Neural progenitor cell (in vitro differentiated cells): ENCODE measurements at regions not wholly inside any gene's neighbourhood (a gene's known extent, or its start where the extent isn't known, plus 50 kb on each side); places are given as distances from the start of the nearest gene placed in this dataset.

ENCODE experiments used
- DNase-seq: peaks from one replicate; pipeline ENCODE4 v3.0.0-alpha.2; 2016; ENCODE audit warnings: low spot score
- H2AFZ ChIP-seq: fragments of 200-600 bp; sonication (generic); replicated peaks from 2 replicates; pipeline ENCODE4 v1.6.1; 2016; ENCODE audit warnings: antibody characterized with exemption
- H3F3A ChIP-seq: fragments of 200-600 bp; sonication (generic); 2 replicates; pipeline ENCODE4 v1.6.1; 2016; ENCODE audit warnings: antibody characterized with exemption, low read depth
- H3K27ac ChIP-seq: fragments of 200-600 bp; sonication (generic); 2 replicates; pipeline ENCODE4 v1.5.1; 2016; ENCODE audit warnings: mild to moderate bottlenecking
- H3K27me3 ChIP-seq: fragments of 200-600 bp; sonication (generic); 2 replicates; pipeline ENCODE4 v1.6.1; 2016; ENCODE audit warnings: mild to moderate bottlenecking, moderate library complexity
- H3K36me3 ChIP-seq: fragments of 200-600 bp; sonication (generic); 2 replicates; pipeline ENCODE4 v1.5.1; 2016
- H3K4me1 ChIP-seq: fragments of 200-600 bp; sonication (generic); 2 replicates; pipeline ENCODE4 v1.6.1; 2016; ENCODE audit warnings: mixed run types
- H3K4me2 ChIP-seq: fragments of 200-600 bp; sonication (generic); 2 replicates; pipeline ENCODE4 v1.6.1; 2016
- H3K4me3 ChIP-seq: fragments of 200-600 bp; sonication (generic); 2 replicates; pipeline ENCODE4 v1.5.1; 2016
- H3K79me2 ChIP-seq: fragments of 200-600 bp; sonication (generic); 2 replicates; pipeline ENCODE4 v1.6.1; 2016; ENCODE audit warnings: low read depth
- H3K9ac ChIP-seq: fragments of 200-600 bp; sonication (generic); 2 replicates; pipeline ENCODE4 v1.6.1; 2016
- H3K9me3 ChIP-seq: fragments of 200-600 bp; sonication (generic); 2 replicates; pipeline ENCODE4 v1.5.1; 2016; ENCODE audit warnings: low read depth
- H4K20me1 ChIP-seq: fragments of 200-600 bp; sonication (generic); 2 replicates; pipeline ENCODE4 v1.6.1; 2016; ENCODE audit warnings: low read depth
- H3K27ac Mint-ChIP-seq: 3 replicates; pipeline ENCODE4 v1.8.0; 2021; ENCODE audit warnings: mixed read lengths
- H3K27me3 Mint-ChIP-seq: 2 replicates; pipeline ENCODE4 v1.8.0; 2022; ENCODE audit warnings: low read depth, mild to moderate bottlenecking, inconsistent platforms, moderate library complexity, mixed read lengths; ENCODE audit not compliant: insufficient read depth
- H3K36me3 Mint-ChIP-seq: 3 replicates; pipeline ENCODE4 v1.8.0; 2021; ENCODE audit warnings: mixed read lengths
- H3K4me1 Mint-ChIP-seq: 3 replicates; pipeline ENCODE4 v1.8.0; 2021; ENCODE audit warnings: mixed read lengths
- H3K4me3 Mint-ChIP-seq: 3 replicates; pipeline ENCODE4 v1.8.0; 2021; ENCODE audit warnings: mild to moderate bottlenecking, moderate library complexity, mixed read lengths
- H3K9me3 Mint-ChIP-seq: 3 replicates; pipeline ENCODE4 v1.8.0; 2020; ENCODE audit warnings: mixed read lengths
- EZH2 ChIP-seq: fragments of 200-600 bp; sonication (generic); IDR thresholded peaks from 2 replicates; pipeline ENCODE4 v1.6.1; 2017; ENCODE audit warnings: antibody characterized with exemption, mild to moderate bottlenecking, moderate library complexity
- EZH2phosphoT487 ChIP-seq: fragments of 200-600 bp; sonication (generic); IDR thresholded peaks from 2 replicates; pipeline ENCODE4 v1.6.1; 2017; ENCODE audit warnings: antibody characterized with exemption
- TF ChIP-seq, protein P1 (sequence below): fragments of 200-600 bp; sonication (generic); IDR thresholded peaks from 2 replicates; pipeline ENCODE4 v1.5.1; 2017; ENCODE audit warnings: antibody characterized with exemption, mild to moderate bottlenecking

DNA sequence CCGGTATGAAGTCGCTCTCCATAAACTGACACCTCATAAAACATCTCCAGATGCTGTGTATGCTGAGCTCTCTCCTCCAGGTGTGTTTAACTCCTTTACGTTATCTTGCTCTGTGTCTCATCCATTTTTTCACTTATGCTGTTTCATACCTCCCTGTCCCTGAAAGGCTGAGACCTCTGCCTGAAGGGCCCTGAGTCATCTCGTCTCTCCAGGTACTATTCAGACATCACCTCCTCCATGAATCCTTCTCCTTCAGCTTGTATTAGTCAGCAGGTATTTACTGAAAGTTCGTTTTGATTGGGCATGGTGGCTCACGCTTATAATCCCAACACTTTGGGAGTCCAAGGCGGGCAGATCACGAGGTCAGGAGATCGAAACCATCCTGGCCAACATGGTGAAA lies 244.5 kb upstream of the EPHA4 start:
- Histone ChIP-seq H3K27me3 (no peaks in the 10 kb centered on the region), H3K36me3 (no peaks in the 10 kb centered on the region), H3K4me1 (peaks cover 8% of the 10 kb centered on the region), H3K27ac (no peak overlapping the region), H3K79me2 (no peaks in the 10 kb centered on the region), H3K4me3 (no peak overlapping the region), H3K9ac (no peak overlapping the region), H4K20me1 (no peaks in the 10 kb centered on the region), H3K4me2 (no peak overlapping the region), H3F3A (no peaks in the 10 kb centered on the region), H3K9me3 (no peaks in the 10 kb centered on the region), H2AFZ (no peak overlapping the region)
- TF ChIP-seq, protein P1, sequence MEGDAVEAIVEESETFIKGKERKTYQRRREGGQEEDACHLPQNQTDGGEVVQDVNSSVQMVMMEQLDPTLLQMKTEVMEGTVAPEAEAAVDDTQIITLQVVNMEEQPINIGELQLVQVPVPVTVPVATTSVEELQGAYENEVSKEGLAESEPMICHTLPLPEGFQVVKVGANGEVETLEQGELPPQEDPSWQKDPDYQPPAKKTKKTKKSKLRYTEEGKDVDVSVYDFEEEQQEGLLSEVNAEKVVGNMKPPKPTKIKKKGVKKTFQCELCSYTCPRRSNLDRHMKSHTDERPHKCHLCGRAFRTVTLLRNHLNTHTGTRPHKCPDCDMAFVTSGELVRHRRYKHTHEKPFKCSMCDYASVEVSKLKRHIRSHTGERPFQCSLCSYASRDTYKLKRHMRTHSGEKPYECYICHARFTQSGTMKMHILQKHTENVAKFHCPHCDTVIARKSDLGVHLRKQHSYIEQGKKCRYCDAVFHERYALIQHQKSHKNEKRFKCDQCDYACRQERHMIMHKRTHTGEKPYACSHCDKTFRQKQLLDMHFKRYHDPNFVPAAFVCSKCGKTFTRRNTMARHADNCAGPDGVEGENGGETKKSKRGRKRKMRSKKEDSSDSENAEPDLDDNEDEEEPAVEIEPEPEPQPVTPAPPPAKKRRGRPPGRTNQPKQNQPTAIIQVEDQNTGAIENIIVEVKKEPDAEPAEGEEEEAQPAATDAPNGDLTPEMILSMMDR, result no peak
- TF ChIP-seq EZH2phosphoT487, result no peak
- TF ChIP-seq EZH2, result no peak
- H3K9me3 Mint-ChIP-seq, result peaks cover 5% of the 10 kb centered on the region
- peaks cover 5% of the 10 kb centered on the region for H3K4me1 Mint-ChIP-seq
- peaks cover 6% of the 10 kb centered on the region for H3K27me3 Mint-ChIP-seq
- H3K4me3 Mint-ChIP-seq, result no peak overlapping the region
- DNase-seq, result no peak
- no peaks in the 10 kb centered on the region for H3K36me3 Mint-ChIP-seq
- no peak overlapping the region for H3K27ac Mint-ChIP-seq

DNA sequence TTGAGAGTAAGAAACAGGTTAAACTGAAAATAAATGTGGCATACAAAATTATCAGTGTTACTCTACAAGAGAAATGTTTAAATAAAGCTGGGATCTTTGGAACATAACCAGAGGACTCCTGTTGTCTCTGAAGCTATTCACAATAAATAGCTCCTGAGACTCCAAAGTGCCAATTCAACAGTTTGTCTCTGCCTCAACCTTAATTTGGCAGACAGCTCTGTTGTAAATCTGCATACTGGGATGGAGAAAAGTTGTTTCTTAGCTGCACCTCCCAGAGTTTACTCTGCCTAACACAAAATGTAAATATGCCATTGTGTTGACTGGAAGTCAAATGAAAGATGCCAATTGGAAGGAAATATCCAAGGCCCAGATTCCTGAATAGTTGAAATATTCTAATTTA lies 238.5 kb upstream of the EPHA4 start:
- Mint-ChIP-seq H3K27ac (no peak overlapping the region), H3K27me3 (peaks cover 4% of the 10 kb centered on the region), H3K9me3 (peaks cover 3% of the 10 kb centered on the region), H3K36me3 (no peaks in the 10 kb centered on the region), H3K4me3 (no peak overlapping the region), H3K4me1 (peaks cover 14% of the 10 kb centered on the region)
- Histone ChIP-seq H3K79me2 (no peaks in the 10 kb centered on the region), H3K9ac (no peak overlapping the region), H3K27me3 (no peaks in the 10 kb centered on the region), H3K27ac (no peak overlapping the region), H2AFZ (no peak overlapping the region), H4K20me1 (no peaks in the 10 kb centered on the region), H3K9me3 (no peaks in the 10 kb centered on the region), H3K4me1 (peaks cover 14% of the 10 kb centered on the region), H3K4me3 (no peak overlapping the region), H3K4me2 (no peak overlapping the region), H3K36me3 (no peaks in the 10 kb centered on the region), H3F3A (no peaks in the 10 kb centered on the region)
- no peak for DNase-seq
- no peak for TF ChIP-seq EZH2phosphoT487
- TF ChIP-seq, protein P1, result no peak
- no peak for TF ChIP-seq EZH2

DNA sequence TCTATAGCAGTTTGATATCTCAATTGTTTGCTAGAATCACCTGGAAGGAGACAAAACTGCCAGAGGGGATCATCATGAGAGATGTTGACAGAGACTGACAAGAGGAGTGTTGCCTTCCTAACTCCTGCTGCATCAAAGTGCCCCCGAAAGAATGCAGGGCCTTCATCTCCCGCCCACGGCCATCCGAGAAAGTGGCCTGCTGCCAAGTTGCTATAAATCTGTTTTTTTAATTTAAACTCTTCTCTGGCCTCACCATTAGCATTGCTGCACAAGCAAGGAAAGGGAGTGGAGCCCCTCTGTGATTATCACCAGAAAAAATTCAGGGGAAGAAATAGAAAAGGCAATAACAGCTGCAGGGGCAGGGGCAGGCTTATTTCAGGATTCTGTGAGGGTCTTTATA lies 238.1 kb upstream of the EPHA4 start:
- H3K27ac Mint-ChIP-seq, result peak overlapping the region; percentile 28
- DNase-seq, result no peak

More for the DNA sequence above, 238.1 kb upstream of the EPHA4 start:
- TF ChIP-seq, protein P1, result no peak
- TF ChIP-seq EZH2phosphoT487, result no peak
- TF ChIP-seq EZH2, result no peak
- Histone ChIP-seq H3K4me3 (no peak overlapping the region), H3K27me3 (no peaks in the 10 kb centered on the region), H3K36me3 (no peaks in the 10 kb centered on the region), H3K79me2 (no peaks in the 10 kb centered on the region), H3K27ac (no peak overlapping the region), H3F3A (no peaks in the 10 kb centered on the region), H2AFZ (no peak overlapping the region), H3K9ac (no peak overlapping the region), H3K4me2 (no peak overlapping the region), H3K9me3 (no peaks in the 10 kb centered on the region), H4K20me1 (no peaks in the 10 kb centered on the region), H3K4me1 (peaks cover 16% of the 10 kb centered on the region)
- Mint-ChIP-seq H3K36me3 (no peaks in the 10 kb centered on the region), H3K27me3 (peaks cover 4% of the 10 kb centered on the region), H3K4me3 (no peak overlapping the region), H3K9me3 (peaks cover 3% of the 10 kb centered on the region), H3K4me1 (peaks cover 14% of the 10 kb centered on the region)
